HCT116 (cell line): ENCODE measurements at regions not wholly inside any gene's neighbourhood (a gene's known extent, or its start where the extent isn't known, plus 50 kb on each side); places are given as distances from the start of the nearest gene placed in this dataset.

Source experiments
- ATAC-seq: fragments of 200-7000 bp; cut with Tn5 transposase; 2 replicates; pipeline ENCODE4 v1.9.1; 2020; ENCODE audit warnings: mild to moderate bottlenecking, moderate library complexity
- BruUV-seq: library from RNA; stranded (reverse); fragments of 400-500 nt; replicated peaks from 2 replicates; lab custom pipeline; 2021; lab: Mats Ljungman, UMichigan
- CTCF ChIA-PET: fragments of 300-600 bp; sonication (Branson Sonifier 250); formaldehyde crosslinking; loops from one replicate; lab custom pipeline; 2021; ENCODE audit warnings: antibody characterized with exemption; lab: Charles Lee
- POLR2A ChIA-PET: fragments of 300-600, 350-600 bp; sonication (Branson Sonifier 250); formaldehyde crosslinking; loops from one replicate; lab custom pipeline; 2021; ENCODE audit warnings: antibody characterized with exemption; lab: Charles Lee
- RAD21 ChIA-PET, 2 experiments: fragments of 300-600 bp; sonication (Branson Sonifier 250); formaldehyde crosslinking; loops; one replicate each; lab custom pipeline; 2023; ENCODE audit warnings: low total read pairs in 2 of 2; ENCODE audit not compliant: uncharacterized antibody in 2 of 2, unreplicated experiment in 2 of 2, low non-redundant PET in 1 of 2; lab: Charles Lee
- DNase-seq: peaks from one replicate; pipeline ENCODE4 v3.0.0-alpha.2; 2010; ENCODE audit warnings: low read depth, low spot score
- H2AFZ ChIP-seq: fragments of 200-600 bp; shearing (Covaris generic), sonication (generic); 2 replicates; pipeline ENCODE4 v1.6.1; 2017; ENCODE audit warnings: low read depth, mixed run types, mixed read lengths, antibody characterized with exemption, low read length; ENCODE audit not compliant: poor library complexity, severe bottlenecking
- H3K27ac ChIP-seq: 2 replicates; pipeline ENCODE4 v1.5.1; 2012; ENCODE audit warnings: low read depth, low read length
- H3K27me3 ChIP-seq: fragments of 200-600 bp; sonication (generic); 2 replicates; pipeline ENCODE4 v1.6.1; 2016; ENCODE audit warnings: mixed run types, low read length, mixed read lengths; ENCODE audit not compliant: insufficient read depth
- H3K36me3 ChIP-seq, 2 experiments: fragments of 200-500 bp in 1 of 2; fragments of 200-600 bp in 1 of 2; sonication (Bioruptor generic) in 1 of 2; sonication (generic) in 1 of 2; 2 replicates each; pipeline versions ENCODE4 v1.5.1 to v1.6.1; 2014 to 2016; ENCODE audit warnings: low read length in 2 of 2, inconsistent platforms in 1 of 2, mixed read lengths in 1 of 2, mixed run types in 1 of 2; ENCODE audit not compliant: insufficient read depth in 2 of 2, control insufficient read depth in 1 of 2
- H3K4me1 ChIP-seq, 2 experiments: fragments of 200-600 bp in 1 of 2; sonication (generic) in 1 of 2; 2 replicates each; pipeline versions ENCODE4 v1.5.1 to v1.6.1; 2012 to 2017; ENCODE audit warnings: low read length in 2 of 2, inconsistent platforms in 1 of 2, mild to moderate bottlenecking in 1 of 2, mixed read lengths in 1 of 2, mixed run types in 1 of 2, moderate library complexity in 1 of 2; ENCODE audit not compliant: insufficient read depth in 2 of 2, control insufficient read depth in 1 of 2
- H3K4me2 ChIP-seq: fragments of 200-600 bp; sonication (generic); 2 replicates; pipeline ENCODE4 v1.6.1; 2017; ENCODE audit warnings: mixed run types, low read length, mixed read lengths
- H3K4me3 ChIP-seq, 2 experiments: fragments of 200-600 bp in 1 of 2; sonication (generic) in 1 of 2; replicated peaks in 1 of 2; 2 replicates each; pipeline ENCODE4 v1.5.1; 2011 to 2016; ENCODE audit warnings: low read length in 2 of 2, control low read depth in 1 of 2, low read depth in 1 of 2, mild to moderate bottlenecking in 1 of 2, mixed read lengths in 1 of 2, mixed run types in 1 of 2
- H3K79me2 ChIP-seq: fragments of 200-600 bp; sonication (generic); 2 replicates; pipeline ENCODE4 v1.6.1; 2017; ENCODE audit warnings: mild to moderate bottlenecking, mixed run types, low read length, moderate library complexity, mixed read lengths; ENCODE audit not compliant: insufficient read depth
- H3K9ac ChIP-seq: fragments of 200-600 bp; sonication (generic); 2 replicates; pipeline ENCODE4 v1.6.1; 2016; ENCODE audit warnings: low read length, mixed read lengths
- H3K9me2 ChIP-seq: fragments of 200-600 bp; sonication (generic), shearing (Covaris generic); 2 replicates; pipeline ENCODE4 v1.6.1; 2017; ENCODE audit warnings: mixed run types, mild to moderate bottlenecking, moderate library complexity; ENCODE audit not compliant: insufficient read depth
- H3K9me3 ChIP-seq, 2 experiments: fragments of 200-500 bp in 1 of 2; fragments of 200-600 bp in 1 of 2; sonication (Bioruptor generic) in 1 of 2; sonication (generic) in 1 of 2; 2 replicates each; pipeline ENCODE4 v1.6.1; 2014 to 2017; ENCODE audit warnings: low read length in 2 of 2, mixed read lengths in 2 of 2, inconsistent platforms in 1 of 2, low read depth in 1 of 2, mild to moderate bottlenecking in 1 of 2, mixed run types in 1 of 2, moderate library complexity in 1 of 2; ENCODE audit not compliant: control insufficient read depth in 1 of 2, insufficient read depth in 1 of 2
- H4K20me1 ChIP-seq: fragments of 200-600 bp; sonication (generic), shearing (Covaris generic); 2 replicates; pipeline ENCODE4 v1.6.1; 2017; ENCODE audit warnings: mixed run types, mild to moderate bottlenecking, moderate library complexity; ENCODE audit not compliant: insufficient read depth
- CBX3 ChIP-seq: IDR thresholded peaks from 2 replicates; pipeline ENCODE4 v1.6.1; 2012; ENCODE audit warnings: low read depth
- EGR1 ChIP-seq: IDR thresholded peaks from 2 replicates; pipeline ENCODE4 v1.6.1; 2012; ENCODE audit warnings: low read depth
- ELF1 ChIP-seq: IDR thresholded peaks from 2 replicates; pipeline ENCODE4 v1.6.1; 2012; ENCODE audit warnings: low read depth, borderline replicate concordance
- EZH2 ChIP-seq: fragments of 200-600 bp; sonication (generic); IDR thresholded peaks from 2 replicates; pipeline ENCODE4 v1.6.1; 2017; ENCODE audit warnings: antibody characterized with exemption, mixed run types
- EZH2phosphoT487 ChIP-seq: fragments of 200-600 bp; IDR thresholded peaks from 2 replicates; pipeline ENCODE4 v1.6.1; 2018; ENCODE audit warnings: antibody characterized with exemption, borderline replicate concordance
- FOSL1 ChIP-seq: IDR thresholded peaks from 2 replicates; pipeline ENCODE4 v1.6.1; 2012; ENCODE audit warnings: low read depth
- JUND ChIP-seq: IDR thresholded peaks from 2 replicates; pipeline ENCODE4 v1.6.1; 2012
- POLR2AphosphoS5 ChIP-seq: IDR thresholded peaks from 2 replicates; pipeline ENCODE4 v1.6.1; 2011; ENCODE audit warnings: mild to moderate bottlenecking, low read depth, low read length, moderate library complexity
- RAD21 ChIP-seq: IDR thresholded peaks from 2 replicates; pipeline ENCODE4 v1.6.1; 2012; ENCODE audit warnings: low read depth, mild to moderate bottlenecking
- SP1 ChIP-seq: IDR thresholded peaks from 2 replicates; pipeline ENCODE4 v1.6.1; 2012; ENCODE audit warnings: low read depth
- YY1 ChIP-seq: IDR thresholded peaks from 2 replicates; pipeline ENCODE4 v1.6.1; 2011; ENCODE audit warnings: low read length, low read depth, moderate library complexity, mild to moderate bottlenecking; ENCODE audit not compliant: insufficient replicate concordance; ENCODE audit errors: extremely low read depth
- ZFX ChIP-seq: fragments of 450-650 bp; IDR thresholded peaks from 2 replicates; pipeline ENCODE4 v1.6.1; 2017
- ZNF274 ChIP-seq: fragments of 200-500 bp; sonication (Bioruptor generic); IDR thresholded peaks from 2 replicates; pipeline ENCODE4 v1.6.1; 2014; ENCODE audit warnings: mild to moderate bottlenecking, low read depth, low read length, inconsistent platforms
- intact Hi-C: fragments of 100-400 bp; cut with micrococcal nuclease; formaldehyde crosslinking; loops from 2 replicates; pipeline ENCODE4 v1.10.0; 2022
- TF ChIP-seq, protein P1 (sequence below): IDR thresholded peaks from 2 replicates; pipeline ENCODE4 v1.6.1; 2012
- TF ChIP-seq, protein P2 (sequence below): IDR thresholded peaks from 2 replicates; pipeline ENCODE4 v1.6.1; 2012; ENCODE audit warnings: low read depth
- TF ChIP-seq, protein P3 (sequence below): IDR thresholded peaks from 2 replicates; pipeline ENCODE4 v1.6.1; 2011; ENCODE audit warnings: mild to moderate bottlenecking, low read length, moderate library complexity; ENCODE audit not compliant: insufficient replicate concordance; ENCODE audit errors: extremely low read depth
- TF ChIP-seq, protein P4 (sequence below): IDR thresholded peaks from 2 replicates; pipeline ENCODE4 v1.6.1; 2012

DNA sequence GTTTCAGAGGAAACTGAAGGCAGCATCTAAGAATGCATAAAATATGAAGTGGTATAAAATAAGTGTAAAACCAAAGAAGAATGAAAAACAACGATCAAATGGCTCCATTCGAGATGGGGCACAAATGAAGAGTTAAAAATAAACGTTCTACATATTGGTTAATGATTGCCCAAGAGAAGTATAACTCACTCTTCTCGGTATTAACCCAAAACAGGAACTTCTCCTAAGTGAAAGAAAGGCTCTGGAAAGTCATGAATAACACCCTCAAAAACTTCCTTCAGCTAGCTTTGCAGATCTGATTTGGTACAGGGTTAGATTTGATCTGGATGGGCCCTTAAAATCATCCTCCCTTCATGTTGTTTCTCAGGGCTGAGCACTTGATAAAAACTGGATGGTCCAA lies 94.3 kb upstream of the ADO start:
- Histone ChIP-seq H3K36me3 (no peaks in the 10 kb centered on the region), H3K4me1 (no peaks in the 10 kb centered on the region), H3K4me3 (no peak overlapping the region), H3K9me3 (no peaks in the 10 kb centered on the region), H3K9ac (no peak overlapping the region), H3K9me2 (no peaks in the 10 kb centered on the region), H3K27ac (no peak overlapping the region), H3K27me3 (no peaks in the 10 kb centered on the region), H3K79me2 (no peaks in the 10 kb centered on the region), H2AFZ (no peak overlapping the region), H3K4me2 (no peak overlapping the region), H4K20me1 (no peaks in the 10 kb centered on the region)
- intact Hi-C loops = no loop called here
- ATAC-seq = no peak
- ChIA-PET CTCF (no interaction called here), RAD21 (no interaction called here), POLR2A (no interaction called here)
- BruUV-seq = no TSS peak
- no peak for DNase-seq
- TF ChIP-seq JUND = no peak
- TF ChIP-seq, protein P1, sequence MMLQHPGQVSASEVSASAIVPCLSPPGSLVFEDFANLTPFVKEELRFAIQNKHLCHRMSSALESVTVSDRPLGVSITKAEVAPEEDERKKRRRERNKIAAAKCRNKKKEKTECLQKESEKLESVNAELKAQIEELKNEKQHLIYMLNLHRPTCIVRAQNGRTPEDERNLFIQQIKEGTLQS = no peak

DNA sequence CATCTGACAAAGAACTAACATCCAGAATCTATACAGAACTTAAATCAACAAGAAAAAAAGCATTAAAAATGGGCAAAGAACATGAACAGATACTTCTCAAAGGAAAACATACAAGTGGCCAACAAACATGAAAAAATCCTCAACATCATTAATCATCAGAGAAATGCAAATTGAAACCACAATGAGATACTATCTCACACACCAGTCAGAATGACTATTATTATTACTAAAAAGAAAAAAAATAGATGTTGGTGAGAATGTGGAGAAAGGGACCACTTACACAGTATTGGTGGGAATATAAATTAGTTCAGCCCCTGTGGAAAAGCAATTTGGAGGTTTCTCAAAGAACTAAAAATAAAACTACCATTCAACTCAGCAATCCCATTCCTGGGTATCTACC lies 89.1 kb upstream of the ADO start:
- H3K36me3 ChIP-seq = no peaks in the 10 kb centered on the region
- ChIA-PET POLR2A (no interaction called here), CTCF (no interaction called here), RAD21 (no interaction called here)
- H3K9me2 ChIP-seq = no peaks in the 10 kb centered on the region
- H3K9ac ChIP-seq = no peak overlapping the region
- no peaks in the 10 kb centered on the region for H4K20me1 ChIP-seq
- intact Hi-C loops = no loop called here
- TF ChIP-seq SP1 = no peak
- TF ChIP-seq, protein P2, sequence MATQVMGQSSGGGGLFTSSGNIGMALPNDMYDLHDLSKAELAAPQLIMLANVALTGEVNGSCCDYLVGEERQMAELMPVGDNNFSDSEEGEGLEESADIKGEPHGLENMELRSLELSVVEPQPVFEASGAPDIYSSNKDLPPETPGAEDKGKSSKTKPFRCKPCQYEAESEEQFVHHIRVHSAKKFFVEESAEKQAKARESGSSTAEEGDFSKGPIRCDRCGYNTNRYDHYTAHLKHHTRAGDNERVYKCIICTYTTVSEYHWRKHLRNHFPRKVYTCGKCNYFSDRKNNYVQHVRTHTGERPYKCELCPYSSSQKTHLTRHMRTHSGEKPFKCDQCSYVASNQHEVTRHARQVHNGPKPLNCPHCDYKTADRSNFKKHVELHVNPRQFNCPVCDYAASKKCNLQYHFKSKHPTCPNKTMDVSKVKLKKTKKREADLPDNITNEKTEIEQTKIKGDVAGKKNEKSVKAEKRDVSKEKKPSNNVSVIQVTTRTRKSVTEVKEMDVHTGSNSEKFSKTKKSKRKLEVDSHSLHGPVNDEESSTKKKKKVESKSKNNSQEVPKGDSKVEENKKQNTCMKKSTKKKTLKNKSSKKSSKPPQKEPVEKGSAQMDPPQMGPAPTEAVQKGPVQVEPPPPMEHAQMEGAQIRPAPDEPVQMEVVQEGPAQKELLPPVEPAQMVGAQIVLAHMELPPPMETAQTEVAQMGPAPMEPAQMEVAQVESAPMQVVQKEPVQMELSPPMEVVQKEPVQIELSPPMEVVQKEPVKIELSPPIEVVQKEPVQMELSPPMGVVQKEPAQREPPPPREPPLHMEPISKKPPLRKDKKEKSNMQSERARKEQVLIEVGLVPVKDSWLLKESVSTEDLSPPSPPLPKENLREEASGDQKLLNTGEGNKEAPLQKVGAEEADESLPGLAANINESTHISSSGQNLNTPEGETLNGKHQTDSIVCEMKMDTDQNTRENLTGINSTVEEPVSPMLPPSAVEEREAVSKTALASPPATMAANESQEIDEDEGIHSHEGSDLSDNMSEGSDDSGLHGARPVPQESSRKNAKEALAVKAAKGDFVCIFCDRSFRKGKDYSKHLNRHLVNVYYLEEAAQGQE = no peak
- TF ChIP-seq POLR2AphosphoS5 = no peak
- no peak for TF ChIP-seq EGR1
- TF ChIP-seq, protein P3, sequence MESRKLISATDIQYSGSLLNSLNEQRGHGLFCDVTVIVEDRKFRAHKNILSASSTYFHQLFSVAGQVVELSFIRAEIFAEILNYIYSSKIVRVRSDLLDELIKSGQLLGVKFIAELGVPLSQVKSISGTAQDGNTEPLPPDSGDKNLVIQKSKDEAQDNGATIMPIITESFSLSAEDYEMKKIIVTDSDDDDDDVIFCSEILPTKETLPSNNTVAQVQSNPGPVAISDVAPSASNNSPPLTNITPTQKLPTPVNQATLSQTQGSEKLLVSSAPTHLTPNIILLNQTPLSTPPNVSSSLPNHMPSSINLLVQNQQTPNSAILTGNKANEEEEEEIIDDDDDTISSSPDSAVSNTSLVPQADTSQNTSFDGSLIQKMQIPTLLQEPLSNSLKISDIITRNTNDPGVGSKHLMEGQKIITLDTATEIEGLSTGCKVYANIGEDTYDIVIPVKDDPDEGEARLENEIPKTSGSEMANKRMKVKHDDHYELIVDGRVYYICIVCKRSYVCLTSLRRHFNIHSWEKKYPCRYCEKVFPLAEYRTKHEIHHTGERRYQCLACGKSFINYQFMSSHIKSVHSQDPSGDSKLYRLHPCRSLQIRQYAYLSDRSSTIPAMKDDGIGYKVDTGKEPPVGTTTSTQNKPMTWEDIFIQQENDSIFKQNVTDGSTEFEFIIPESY = no peak
- TF ChIP-seq ZFX = no peak
- no peak for TF ChIP-seq CBX3
- no peak for TF ChIP-seq EZH2phosphoT487
- TF ChIP-seq EZH2 = no peak
- TF ChIP-seq FOSL1 = no peak
- no peak for TF ChIP-seq ZNF274
- no peak for TF ChIP-seq YY1
- no peak for TF ChIP-seq ELF1
- no peak for TF ChIP-seq JUND
- TF ChIP-seq, protein P4, sequence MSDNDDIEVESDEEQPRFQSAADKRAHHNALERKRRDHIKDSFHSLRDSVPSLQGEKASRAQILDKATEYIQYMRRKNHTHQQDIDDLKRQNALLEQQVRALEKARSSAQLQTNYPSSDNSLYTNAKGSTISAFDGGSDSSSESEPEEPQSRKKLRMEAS = no peak
- TF ChIP-seq RAD21 = no peak
- TF ChIP-seq, all 23 proteins: peak for 0
- Histone ChIP-seq H3K27me3 (no peaks in the 10 kb centered on the region), H3K9me3 (no peaks in the 10 kb centered on the region), H3K4me3 (no peak overlapping the region), H3K4me2 (no peak overlapping the region), H3K27ac (no peak overlapping the region), H3K79me2 (no peaks in the 10 kb centered on the region), H3K4me1 (no peaks in the 10 kb centered on the region), H2AFZ (no peak overlapping the region)
- no peak for ATAC-seq
- no peak for DNase-seq
- BruUV-seq = no TSS peak
